GM19025 (cell line): ENCODE measurements at regions not wholly inside any gene's neighbourhood (a gene's known extent, or its start where the extent isn't known, plus 50 kb on each side); places are given as distances from the start of the nearest gene placed in this dataset.

ENCODE experiments used
- ATAC-seq: cut with Tn5 transposase; IDR thresholded peaks from one replicate; pipeline ENCODE4 v1.9.1; 2021; ENCODE audit warnings: mild to moderate bottlenecking, low read depth, moderate library complexity; ENCODE audit not compliant: unreplicated experiment

DNA sequence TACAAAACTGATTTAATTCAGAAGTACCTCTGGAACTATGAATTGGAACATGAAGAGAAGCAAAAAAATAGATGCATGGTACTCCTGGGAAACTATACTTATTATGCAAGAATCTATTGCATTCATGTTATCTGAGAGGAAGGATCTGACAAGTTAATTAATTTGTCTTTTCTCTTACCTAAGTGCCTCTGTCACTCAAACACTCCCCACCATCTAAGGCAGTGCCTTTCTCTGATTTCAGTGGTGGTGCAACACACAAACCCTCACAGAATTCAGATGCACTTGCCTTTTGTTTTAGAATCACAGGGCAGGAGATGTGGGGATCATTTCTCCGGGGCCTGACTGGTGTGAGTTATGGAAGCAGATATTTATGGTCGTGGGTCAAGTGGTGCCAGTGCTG is 52.5 kb upstream of the C9orf72 start:
- no peak for ATAC-seq

- ATAC-seq, result no peak
Measured at GRCh38 chr9:27626244-27627187, 53.2 kb upstream of the C9orf72 start.

DNA sequence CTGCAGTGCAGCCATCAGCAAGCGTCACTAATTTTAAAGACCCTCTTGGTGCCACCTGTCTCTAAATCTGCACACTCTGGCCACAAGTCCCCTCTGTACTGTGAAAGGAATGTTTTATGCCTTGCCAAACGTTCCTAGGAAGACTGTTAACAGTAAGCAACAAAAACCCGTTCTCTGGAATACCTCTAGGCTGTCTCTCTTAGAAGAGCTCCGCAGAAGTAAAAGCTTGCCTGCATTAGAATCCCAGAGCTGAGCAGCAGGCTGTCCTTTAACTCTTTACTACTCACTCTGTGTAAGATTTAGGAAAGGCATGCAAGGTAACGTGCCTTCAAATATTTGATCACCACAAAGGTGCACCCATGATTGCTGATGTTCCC is 53.9 kb upstream of the C9orf72 start:
- no peak for ATAC-seq

- ATAC-seq, result no peak
Measured at GRCh38 chr9:27628311-27628710, 55.0 kb upstream of the C9orf72 start.

DNA sequence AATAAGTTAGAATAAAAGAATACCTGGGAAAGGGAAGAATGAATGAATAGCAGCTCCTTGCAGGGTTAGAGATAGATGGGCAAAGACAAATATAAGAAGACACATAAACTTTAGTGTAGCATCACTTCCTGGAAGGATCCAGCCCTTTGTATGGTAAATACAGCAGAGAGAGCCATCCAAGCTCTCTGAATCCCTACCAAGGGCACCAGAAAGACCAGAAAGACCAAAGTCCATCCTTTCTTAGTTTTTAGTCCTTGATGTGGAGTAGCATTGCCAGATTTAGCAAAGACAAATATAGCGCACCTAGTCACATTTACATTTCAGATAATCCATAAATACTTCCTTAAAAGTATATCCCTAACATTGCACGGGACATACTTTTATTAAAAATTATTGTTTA is 56.1 kb upstream of the C9orf72 start:
- ATAC-seq, result no peak

- ATAC-seq, result no peak
Measured at GRCh38 chr9:27632254-27632653, 59.0 kb upstream of the C9orf72 start.

DNA sequence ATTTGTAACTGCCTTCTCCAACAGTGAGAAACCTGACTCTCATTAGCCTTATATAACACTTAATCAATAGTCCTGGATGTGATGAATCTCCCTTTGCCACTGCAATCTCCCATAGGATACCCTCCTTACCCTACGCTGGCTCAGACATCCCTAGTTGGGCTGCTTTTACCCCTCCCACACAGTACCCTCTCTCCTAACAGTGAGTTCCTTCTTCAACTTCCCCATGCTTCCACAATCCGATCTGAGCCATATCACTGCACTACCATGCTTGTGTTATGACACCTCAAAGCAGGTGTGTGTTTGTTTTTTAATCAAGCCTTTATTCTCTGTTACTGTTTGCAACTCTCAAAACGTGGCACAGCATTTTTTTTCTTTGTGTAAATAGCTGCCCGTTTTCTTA is 60.5 kb upstream of the C9orf72 start:
- ATAC-seq, result no peak

GRCh38 chr9:27634879-27635278 is 61.6 kb upstream of the C9orf72 start:
- no peak for ATAC-seq

- ATAC-seq, result no peak
Measured at GRCh38 chr9:27638716-27639115, 65.4 kb upstream of the C9orf72 start.

- no peak for ATAC-seq
Measured at GRCh38 chr9:27645161-27645840, 72.0 kb upstream of the C9orf72 start.

DNA sequence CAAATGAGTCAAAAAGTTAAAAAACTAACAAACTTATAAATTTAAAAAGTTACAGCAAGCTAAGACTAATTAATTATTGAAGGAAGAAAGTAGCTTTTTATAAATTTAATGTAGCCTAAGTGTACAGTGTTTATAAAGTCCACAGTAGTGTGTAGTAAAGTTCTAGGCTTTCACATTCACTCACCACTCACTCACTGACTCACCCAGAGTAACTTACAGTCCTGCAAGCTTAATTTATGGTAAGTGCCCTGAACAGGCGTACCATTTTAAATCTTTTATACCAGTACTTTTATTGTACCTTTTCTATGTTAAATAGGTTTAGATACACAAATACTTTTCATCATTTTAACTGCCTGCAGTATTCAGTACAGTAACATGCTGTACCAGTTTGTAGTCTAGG is 80.0 kb upstream of the C9orf72 start:
- ATAC-seq, result no peak

DNA sequence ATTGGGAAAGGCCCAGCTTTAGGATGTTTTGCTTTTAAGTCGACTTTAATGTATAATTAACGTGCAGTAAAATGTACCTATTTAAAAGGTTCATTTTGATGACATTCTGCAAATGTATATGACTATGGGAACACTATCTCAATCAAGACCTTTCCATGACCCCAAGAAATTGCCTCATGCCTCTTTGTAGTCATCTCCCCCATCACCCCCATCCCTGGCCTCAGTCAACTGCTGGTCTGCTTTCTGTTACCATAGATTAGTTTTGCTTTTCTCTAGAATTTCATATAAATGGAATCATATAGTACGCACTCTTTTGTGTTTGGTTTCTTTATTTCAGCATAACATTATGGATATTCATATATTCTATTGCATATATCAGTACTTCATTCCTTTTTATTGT is 80.7 kb upstream of the C9orf72 start:
- ATAC-seq, result no peak

DNA sequence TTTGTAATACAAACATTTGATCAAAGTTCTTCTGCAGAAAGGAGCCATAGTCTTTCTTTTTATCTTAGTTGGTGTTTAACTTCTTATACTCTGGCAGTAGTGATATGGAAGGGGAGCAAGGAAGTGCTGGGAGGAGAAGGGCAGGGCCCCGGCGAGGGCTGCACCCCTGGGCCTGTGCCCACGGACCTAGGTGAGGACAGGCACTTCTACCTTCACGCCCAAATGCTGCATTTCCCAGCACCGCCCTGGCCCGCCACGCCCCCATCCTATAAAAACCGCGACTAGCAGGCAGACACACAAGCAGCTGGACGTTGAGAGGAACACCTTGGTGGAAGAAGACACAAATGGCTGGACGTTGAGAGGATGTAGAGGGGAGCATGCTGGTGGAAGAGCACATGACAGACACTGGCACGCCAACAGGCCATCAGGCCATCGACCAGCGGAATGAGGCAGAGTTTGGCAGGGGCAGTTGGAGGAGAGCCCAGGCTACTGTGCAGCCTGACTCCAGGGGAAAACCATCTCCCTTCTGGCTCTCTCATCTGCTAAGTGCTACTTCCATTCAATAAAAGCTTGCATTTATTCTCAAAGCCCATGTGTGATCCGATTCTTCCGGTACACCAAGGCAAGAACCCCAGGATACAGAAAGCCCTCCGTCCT is 81.5 kb upstream of the C9orf72 start:
- ATAC-seq, result no peak

DNA sequence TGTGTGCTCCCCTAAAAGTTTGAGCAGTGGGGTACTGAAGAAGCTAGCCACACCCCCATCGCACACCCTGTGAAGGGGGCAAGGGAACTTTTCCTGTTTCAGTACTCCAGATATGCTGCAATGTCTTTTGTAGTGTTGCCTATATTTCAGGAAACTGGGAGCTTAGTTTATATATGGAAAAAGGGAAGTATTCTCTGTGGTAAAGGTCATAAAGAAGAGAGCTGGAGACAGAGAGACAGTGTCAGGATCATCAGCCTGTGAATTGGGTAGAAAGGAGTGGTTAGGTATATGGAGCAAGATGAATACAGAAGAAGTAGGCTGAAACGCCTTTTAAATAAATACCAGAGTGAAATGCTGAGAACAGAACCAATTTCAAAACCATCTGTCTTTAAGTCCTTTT is 82.2 kb upstream of the C9orf72 start:
- ATAC-seq, result no peak

- ATAC-seq, result no peak
Measured at GRCh38 chr9:27659001-27659400, 85.7 kb upstream of the C9orf72 start.

- no peak for ATAC-seq
Measured at GRCh38 chr9:27659571-27659970, 86.3 kb upstream of the C9orf72 start.

GRCh38 chr9:27660148-27660547 is 86.9 kb upstream of the C9orf72 start:
- ATAC-seq, result no peak

GRCh38 chr9:27663526-27663925 is 90.2 kb upstream of the C9orf72 start:
- no peak for ATAC-seq

DNA sequence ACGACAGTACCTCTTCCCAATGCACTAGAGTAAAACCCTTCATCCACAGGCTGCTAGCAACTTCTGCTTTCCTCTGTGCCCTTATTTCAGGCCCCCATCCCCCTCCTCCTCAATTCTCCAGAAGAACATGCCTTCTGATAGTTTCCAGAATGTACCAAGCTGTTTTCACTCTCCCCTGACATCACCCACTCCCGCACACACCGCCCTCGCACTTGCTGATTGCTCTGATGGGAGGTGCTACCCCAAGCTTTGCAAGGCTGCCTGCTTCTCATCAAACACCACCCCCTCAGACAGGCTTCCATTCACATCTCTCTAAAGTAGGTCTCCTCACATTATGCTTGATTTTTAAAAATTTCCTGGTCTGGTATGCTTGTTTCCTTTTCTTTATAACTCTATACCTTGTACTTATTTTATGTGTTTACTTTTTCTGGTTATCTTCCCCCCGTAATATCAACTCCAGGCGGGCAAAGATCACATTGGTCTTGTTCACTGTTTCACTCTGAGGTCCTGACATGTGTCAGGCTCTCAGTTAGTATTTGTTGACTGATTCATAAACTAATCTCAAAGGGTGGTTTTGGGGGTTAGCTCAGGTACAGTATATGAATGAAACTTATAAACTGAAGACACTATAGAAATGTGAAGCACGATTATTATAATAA is 91.0 kb upstream of the C9orf72 start:
- no peak for ATAC-seq

DNA sequence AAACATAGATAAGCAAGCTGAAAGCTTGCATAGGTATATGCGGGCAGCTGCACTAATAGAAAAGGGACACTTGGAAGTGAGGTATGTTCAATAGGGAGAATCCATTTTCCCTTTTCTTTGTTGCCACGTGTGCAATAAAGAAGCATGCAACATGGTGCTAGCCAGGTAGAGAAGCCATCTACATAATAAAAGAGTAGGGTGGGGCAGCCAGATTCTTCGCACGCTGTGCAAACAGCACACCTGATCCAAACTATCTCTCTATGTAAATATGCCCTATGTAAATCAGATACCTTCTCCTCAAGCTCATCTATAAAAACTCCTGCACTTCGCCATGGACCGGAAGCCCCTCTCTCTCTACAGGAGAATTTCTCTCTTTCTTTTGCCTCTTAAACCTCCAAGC is 91.9 kb upstream of the C9orf72 start:
- ATAC-seq, result no peak

DNA sequence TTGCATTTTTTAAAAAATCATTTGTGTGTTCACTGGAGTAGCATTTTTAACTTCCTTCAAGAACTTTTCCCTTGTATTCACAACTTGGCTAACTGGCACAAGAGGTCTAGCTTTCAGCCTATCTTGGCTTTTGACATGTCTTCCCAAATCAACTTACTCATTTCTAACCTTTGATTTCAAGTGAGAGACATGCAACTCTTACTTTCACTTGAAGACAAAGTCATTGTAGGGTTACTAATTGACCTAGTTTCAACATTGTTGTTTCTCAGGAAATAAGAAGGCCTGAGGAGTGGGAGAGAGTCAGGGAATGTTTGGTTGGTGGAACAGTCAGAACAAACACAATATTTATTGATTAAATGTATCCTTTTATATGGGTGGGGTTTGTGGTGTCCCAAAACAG is 95.0 kb upstream of the C9orf72 start:
- ATAC-seq, result no peak
